ENCODE measurements at regions not wholly inside any gene's neighbourhood (a gene's known extent, or its start where the extent isn't known, plus 50 kb on each side); places are given as distances from the start of the nearest gene placed in this dataset.

DNA sequence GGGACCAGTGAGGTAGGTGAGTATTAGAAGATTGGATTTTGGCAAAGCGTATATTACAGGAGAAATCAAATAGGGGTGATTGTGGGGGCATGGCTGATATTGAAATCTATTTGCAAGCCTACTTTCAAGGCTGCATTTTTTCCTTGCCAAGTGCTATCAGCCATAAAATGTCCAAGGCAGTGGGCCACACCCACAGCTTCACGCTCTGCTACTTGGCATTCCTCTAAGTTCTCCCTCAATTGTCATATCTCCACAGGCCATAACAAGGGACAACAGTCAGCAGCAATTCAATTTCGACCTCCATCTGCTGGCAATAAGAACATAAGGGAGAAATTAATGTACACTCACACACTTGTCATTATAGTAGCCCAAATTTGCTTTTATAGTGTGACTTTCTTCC is 667.1 kb upstream of the PKN2 start:
- Histone ChIP-seq H3K36me3 (ENCODE audit: insufficient read depth, low read length) (no peaks in the 10 kb centered on the region), H3K9me3 (ENCODE audit: control insufficient read depth, insufficient read depth, low read length) (no peaks in the 10 kb centered on the region), H3K9ac (ENCODE audit: low read depth, low read length) (no peak overlapping the region), H3K4me1 (ENCODE audit: insufficient read depth, low read length) (no peaks in the 10 kb centered on the region)

- no peaks in the 10 kb centered on the region for H3K4me1 ChIP-seq (ENCODE audit: insufficient read depth, low read length)
- H3K36me3 ChIP-seq (ENCODE audit: insufficient read depth, low read length): no peaks in the 10 kb centered on the region
- no peak overlapping the region for H3K9ac ChIP-seq (ENCODE audit: low read depth, low read length)
- H3K9me3 ChIP-seq (ENCODE audit: control insufficient read depth, insufficient read depth, low read length): no peaks in the 10 kb centered on the region; the same call in 1 of the 2 replicates
Measured at GRCh38 chr1:88021529-88021928, 662.5 kb upstream of the PKN2 start.

DNA sequence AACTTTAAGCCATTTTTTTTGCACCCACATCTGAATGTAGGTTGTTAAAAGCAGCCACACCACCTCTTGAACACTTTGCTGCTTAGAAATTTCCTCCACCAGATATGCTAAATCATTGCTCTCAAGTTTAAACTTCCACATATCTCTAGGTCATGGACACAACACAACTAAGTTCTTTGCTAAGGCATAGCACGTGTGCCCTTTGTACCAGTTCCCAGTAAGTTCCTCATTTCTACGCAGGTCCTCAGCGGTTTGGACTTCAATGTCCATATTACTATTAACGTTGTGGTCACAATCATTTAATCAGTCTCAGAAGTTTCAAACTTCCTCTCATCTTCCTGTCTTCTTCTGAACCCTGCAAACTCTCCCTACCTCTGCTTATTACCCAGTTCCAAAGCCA is 661.6 kb upstream of the PKN2 start:
- no peak overlapping the region for H3K9ac ChIP-seq (ENCODE audit: low read depth, low read length)

GRCh38 chr1:88029142-88029541 is 654.9 kb upstream of the PKN2 start:
- Histone ChIP-seq H3K9ac (ENCODE audit: low read depth, low read length) (no peak overlapping the region), H3K9me3 (ENCODE audit: control insufficient read depth, insufficient read depth, low read length) (no peaks in the 10 kb centered on the region), H3K36me3 (ENCODE audit: insufficient read depth, low read length) (no peaks in the 10 kb centered on the region), H3K4me1 (ENCODE audit: insufficient read depth, low read length) (no peaks in the 10 kb centered on the region)

More for the DNA sequence above, 661.6 kb upstream of the PKN2 start:
- Histone ChIP-seq H3K36me3 (ENCODE audit: insufficient read depth, low read length) (no peaks in the 10 kb centered on the region), H3K9me3 (ENCODE audit: control insufficient read depth, insufficient read depth, low read length) (no peaks in the 10 kb centered on the region; the same call in 1 of the 2 replicates), H3K4me1 (ENCODE audit: insufficient read depth, low read length) (no peaks in the 10 kb centered on the region)

DNA sequence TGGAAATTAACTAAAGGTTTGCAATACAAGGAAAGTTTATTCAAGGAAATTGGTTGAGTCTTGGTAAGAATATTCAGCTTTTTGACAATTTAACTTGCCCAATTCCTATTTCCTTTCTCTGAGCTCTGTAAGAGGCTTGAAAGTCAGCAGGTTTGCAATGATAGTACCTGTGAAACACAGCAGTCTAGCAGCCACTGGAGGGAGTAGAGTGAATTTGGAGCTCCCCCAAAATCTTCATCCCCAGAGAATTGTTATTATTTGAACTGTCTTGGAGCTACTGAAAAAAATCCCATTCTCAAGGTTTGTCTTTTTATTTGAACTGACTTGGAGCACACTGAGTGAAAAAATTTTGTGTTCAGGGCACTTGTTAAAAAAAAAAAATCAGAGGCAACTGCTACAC is 654.2 kb upstream of the PKN2 start:
- Histone ChIP-seq H3K4me1 (ENCODE audit: insufficient read depth, low read length) (no peaks in the 10 kb centered on the region), H3K36me3 (ENCODE audit: insufficient read depth, low read length) (no peaks in the 10 kb centered on the region), H3K9me3 (ENCODE audit: control insufficient read depth, insufficient read depth, low read length) (no peaks in the 10 kb centered on the region)

DNA sequence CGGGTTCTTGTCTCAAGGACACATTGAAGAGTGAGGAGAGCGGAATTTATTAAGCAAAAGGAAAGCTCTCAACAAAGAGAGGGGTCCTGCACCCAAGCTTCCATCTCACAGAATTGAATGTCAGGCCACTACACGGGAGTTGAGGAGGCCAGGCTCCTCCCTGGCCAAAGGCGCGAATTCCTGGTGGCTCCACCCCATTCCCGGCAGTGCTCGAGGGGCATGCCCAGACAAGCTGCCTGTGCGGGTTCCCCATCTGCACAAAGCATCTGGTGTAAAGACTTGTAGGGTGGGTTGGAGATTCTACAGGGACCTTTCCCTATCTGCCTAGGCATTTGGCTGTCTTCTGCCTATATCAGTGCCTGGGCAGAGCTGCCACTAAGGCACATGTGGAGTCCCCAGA is 648.5 kb upstream of the PKN2 start:
- H3K9me3 ChIP-seq (ENCODE audit: control insufficient read depth, insufficient read depth, low read length): no peaks in the 10 kb centered on the region; the same call in 1 of the 2 replicates
- no peaks in the 10 kb centered on the region for H3K36me3 ChIP-seq (ENCODE audit: insufficient read depth, low read length)
- no peaks in the 10 kb centered on the region for H3K4me1 ChIP-seq (ENCODE audit: insufficient read depth, low read length)
- no peak overlapping the region for H3K9ac ChIP-seq (ENCODE audit: low read depth, low read length)

More for the DNA sequence above, 654.2 kb upstream of the PKN2 start:
- H3K9ac ChIP-seq (ENCODE audit: low read depth, low read length): no peak overlapping the region

DNA sequence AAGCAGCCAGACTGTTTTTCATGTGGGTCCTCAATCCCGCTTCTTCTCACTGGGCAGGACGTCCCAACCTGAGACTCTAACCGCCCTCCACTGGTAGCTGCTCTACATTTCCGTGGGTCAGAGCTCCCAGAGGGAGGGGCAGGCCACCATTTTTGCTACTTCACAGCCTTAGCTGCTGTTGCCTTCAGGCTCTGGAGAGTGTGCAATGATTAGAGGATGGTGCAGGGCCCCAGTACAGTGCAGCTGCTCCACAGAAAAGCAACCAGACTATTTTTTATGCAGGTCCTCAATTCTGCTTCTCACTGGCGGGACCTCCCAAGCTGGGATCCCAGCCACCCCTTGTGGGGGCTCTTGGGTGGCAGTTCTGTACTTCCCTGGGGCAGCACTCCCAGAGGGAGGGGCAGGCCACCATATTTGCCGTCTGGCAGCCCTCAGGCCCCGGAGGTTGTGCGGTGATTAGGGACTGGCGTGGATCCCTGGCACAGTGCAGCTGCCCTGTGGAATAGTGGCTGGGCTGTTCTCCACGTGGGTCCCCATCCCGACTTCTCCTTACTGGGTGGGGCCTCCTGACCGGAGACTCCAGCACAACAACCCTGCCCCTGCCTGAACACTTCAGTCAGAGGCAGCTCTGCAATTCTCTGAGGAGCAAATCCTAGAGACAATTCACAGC is 647.6 kb upstream of the PKN2 start:
- H3K36me3 ChIP-seq (ENCODE audit: insufficient read depth, low read length): no peaks in the 10 kb centered on the region

GRCh38 chr1:88039240-88039639 is 644.8 kb upstream of the PKN2 start:
- Histone ChIP-seq H3K36me3 (ENCODE audit: insufficient read depth, low read length) (no peaks in the 10 kb centered on the region), H3K9ac (ENCODE audit: low read depth, low read length) (no peak overlapping the region), H3K9me3 (ENCODE audit: control insufficient read depth, insufficient read depth, low read length) (no peaks in the 10 kb centered on the region; the same call in 1 of the 2 replicates), H3K4me1 (ENCODE audit: insufficient read depth, low read length) (no peaks in the 10 kb centered on the region)

More for the DNA sequence above, 647.6 kb upstream of the PKN2 start:
- no peaks in the 10 kb centered on the region for H3K4me1 ChIP-seq (ENCODE audit: insufficient read depth, low read length)
- no peak overlapping the region for H3K9ac ChIP-seq (ENCODE audit: low read depth, low read length)
- H3K9me3 ChIP-seq (ENCODE audit: control insufficient read depth, insufficient read depth, low read length): no peaks in the 10 kb centered on the region; the same call in 1 of the 2 replicates

- Histone ChIP-seq H3K9me3 (ENCODE audit: control insufficient read depth, insufficient read depth, low read length) (no peaks in the 10 kb centered on the region), H3K9ac (ENCODE audit: low read depth, low read length) (no peak overlapping the region), H3K4me1 (ENCODE audit: insufficient read depth, low read length) (no peaks in the 10 kb centered on the region), H3K36me3 (ENCODE audit: insufficient read depth, low read length) (no peaks in the 10 kb centered on the region)
Measured at GRCh38 chr1:88043834-88044233, 640.2 kb upstream of the PKN2 start.

- Histone ChIP-seq H3K36me3 (ENCODE audit: insufficient read depth, low read length) (no peaks in the 10 kb centered on the region), H3K9me3 (ENCODE audit: control insufficient read depth, insufficient read depth, low read length) (no peaks in the 10 kb centered on the region), H3K9ac (ENCODE audit: low read depth, low read length) (no peak overlapping the region), H3K4me1 (ENCODE audit: insufficient read depth, low read length) (no peaks in the 10 kb centered on the region; the same call in 1 of the 2 replicates)
Measured at GRCh38 chr1:88052167-88052566, 631.9 kb upstream of the PKN2 start.

- Histone ChIP-seq H3K9ac (ENCODE audit: low read depth, low read length) (no peak overlapping the region), H3K4me1 (ENCODE audit: insufficient read depth, low read length) (no peaks in the 10 kb centered on the region; the same call in 1 of the 2 replicates), H3K9me3 (ENCODE audit: control insufficient read depth, insufficient read depth, low read length) (no peaks in the 10 kb centered on the region)
Measured at GRCh38 chr1:88053065-88053464, 631.0 kb upstream of the PKN2 start.

DNA sequence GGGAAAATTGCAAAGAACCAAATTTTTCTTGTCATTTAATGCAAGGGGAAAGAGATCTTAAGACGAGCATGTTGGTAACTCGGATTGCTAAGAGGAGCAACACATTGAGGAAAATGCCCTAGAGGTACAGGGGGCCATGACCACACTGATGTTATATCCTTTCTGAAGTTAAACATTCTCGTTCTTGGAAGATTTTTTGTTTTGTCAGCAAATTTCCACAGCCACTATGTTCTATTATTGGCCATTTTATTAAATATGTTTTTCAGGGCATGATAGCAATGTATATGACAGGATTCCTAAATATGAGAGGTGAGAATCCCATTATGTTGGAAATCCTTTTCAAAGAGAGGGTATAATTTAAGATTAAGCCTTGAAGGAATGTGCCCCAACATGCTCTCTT is 627.2 kb upstream of the PKN2 start:
- peaks cover 8% of the 10 kb centered on the region; the same call in 1 of the 2 replicates for H3K4me1 ChIP-seq (ENCODE audit: insufficient read depth, low read length)
- H3K9me3 ChIP-seq (ENCODE audit: control insufficient read depth, insufficient read depth, low read length): no peaks in the 10 kb centered on the region
- H3K36me3 ChIP-seq (ENCODE audit: insufficient read depth, low read length): no peaks in the 10 kb centered on the region
- no peak overlapping the region for H3K9ac ChIP-seq (ENCODE audit: low read depth, low read length)

More at GRCh38 chr1:88053065-88053464, 631.0 kb upstream of the PKN2 start:
- no peaks in the 10 kb centered on the region for H3K36me3 ChIP-seq (ENCODE audit: insufficient read depth, low read length)

GRCh38 chr1:88058205-88058604 is 625.9 kb upstream of the PKN2 start:
- no peak overlapping the region for H3K9ac ChIP-seq (ENCODE audit: low read depth, low read length)
- H3K4me1 ChIP-seq (ENCODE audit: insufficient read depth, low read length): peaks cover 8% of the 10 kb centered on the region; the same call in 1 of the 2 replicates
- H3K36me3 ChIP-seq (ENCODE audit: insufficient read depth, low read length): no peaks in the 10 kb centered on the region
- H3K9me3 ChIP-seq (ENCODE audit: control insufficient read depth, insufficient read depth, low read length): no peaks in the 10 kb centered on the region

GRCh38 chr1:88060112-88060673 is 623.9 kb upstream of the PKN2 start:
- Histone ChIP-seq H3K9ac (ENCODE audit: low read depth, low read length) (no peak overlapping the region), H3K9me3 (ENCODE audit: control insufficient read depth, insufficient read depth, low read length) (no peaks in the 10 kb centered on the region), H3K4me1 (ENCODE audit: insufficient read depth, low read length) (peaks cover 8% of the 10 kb centered on the region; the same call in 1 of the 2 replicates), H3K36me3 (ENCODE audit: insufficient read depth, low read length) (no peaks in the 10 kb centered on the region)

Data from ES-I3 (cell line).